Hematopoietic multipotent progenitor cell treated with erythropoietin and hydrocortisone succinate and interleukin-3 and kit ligand, for 8 days (in vitro differentiated cells): ENCODE measurements at regions not wholly inside any gene's neighbourhood (a gene's known extent, or its start where the extent isn't known, plus 50 kb on each side); places are given as distances from the start of the nearest gene placed in this dataset.

Experiments used
- DNase-seq: peaks from one replicate; pipeline ENCODE4 v3.0.0-alpha.2; 2015

- DNase-seq = no peak
These were observed 485.5 kb upstream of the ID2 start for GRCh38 chr2:8196316-8196715.

DNA sequence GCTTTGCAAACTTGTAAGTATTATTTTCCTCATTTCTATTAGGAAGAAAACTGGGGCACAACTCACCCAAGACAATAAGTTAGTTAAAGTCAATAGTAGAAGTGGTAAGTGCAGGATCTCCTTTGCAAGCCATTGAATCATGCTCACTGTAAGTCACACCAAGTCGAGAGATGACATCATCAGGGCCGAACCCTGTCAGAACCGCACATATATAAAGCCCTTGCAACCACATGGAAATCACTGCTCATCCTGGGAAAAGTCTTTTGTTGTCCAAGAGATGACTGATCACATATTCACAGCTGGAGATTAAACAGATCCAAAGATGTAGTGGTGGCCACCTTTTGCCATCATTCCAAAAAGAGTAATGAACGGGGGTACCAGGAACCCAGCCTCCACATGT, 484.8 kb upstream of the ID2 start:
- DNase-seq = no peak

DNA sequence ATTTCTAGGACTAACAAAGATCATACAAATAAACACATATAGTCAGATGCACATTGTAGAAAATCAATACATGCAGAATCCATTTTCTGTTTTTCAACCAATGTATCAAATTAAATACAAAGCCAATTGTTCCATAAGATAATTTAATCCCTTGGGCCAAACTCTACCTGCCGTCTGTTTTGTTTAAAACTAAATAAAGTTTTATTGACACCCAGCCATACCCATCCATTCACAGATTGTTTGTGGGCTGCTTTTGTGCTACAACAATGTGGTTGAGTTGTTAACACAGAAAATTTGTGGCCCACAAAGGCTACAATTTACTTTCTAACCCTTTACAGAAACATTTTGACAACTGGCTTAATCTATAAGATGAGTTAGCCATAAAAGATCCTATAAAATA, 484.0 kb upstream of the ID2 start:
- DNase-seq = no peak

- no peak for DNase-seq
These were observed 483.0 kb upstream of the ID2 start for GRCh38 chr2:8198766-8199382.

- DNase-seq = no peak
These were observed 479.7 kb upstream of the ID2 start for GRCh38 chr2:8202132-8202531.

GRCh38 chr2:8203364-8203763, 478.5 kb upstream of the ID2 start:
- peak; percentile 54 for DNase-seq

- no peak for DNase-seq
These were observed 477.1 kb upstream of the ID2 start for GRCh38 chr2:8204711-8205110.

- DNase-seq = no peak
These were observed 472.4 kb upstream of the ID2 start for GRCh38 chr2:8209494-8209893.

- DNase-seq = no peak
These were observed 470.5 kb upstream of the ID2 start for GRCh38 chr2:8211384-8211783.

DNA sequence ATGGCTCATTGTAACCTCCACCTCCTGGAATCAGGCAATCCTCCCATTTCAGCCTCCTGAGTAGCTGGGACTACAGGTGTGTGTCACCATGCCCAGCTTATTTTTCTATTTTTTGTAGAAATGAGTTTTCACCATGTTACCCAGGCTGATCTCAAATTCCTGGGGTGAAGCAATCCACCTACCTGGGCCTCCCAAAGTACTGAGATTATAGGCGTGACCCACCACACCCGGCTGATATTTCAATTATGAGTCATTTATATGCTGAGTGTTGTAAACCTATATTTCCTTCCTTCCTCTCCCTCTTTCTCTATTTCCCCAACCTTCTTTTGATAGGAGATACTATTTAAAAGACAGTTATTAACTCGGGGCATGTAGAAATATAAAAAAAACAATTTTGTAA, 469.6 kb upstream of the ID2 start:
- no peak for DNase-seq

GRCh38 chr2:8214036-8214615, 467.7 kb upstream of the ID2 start:
- no peak for DNase-seq

DNA sequence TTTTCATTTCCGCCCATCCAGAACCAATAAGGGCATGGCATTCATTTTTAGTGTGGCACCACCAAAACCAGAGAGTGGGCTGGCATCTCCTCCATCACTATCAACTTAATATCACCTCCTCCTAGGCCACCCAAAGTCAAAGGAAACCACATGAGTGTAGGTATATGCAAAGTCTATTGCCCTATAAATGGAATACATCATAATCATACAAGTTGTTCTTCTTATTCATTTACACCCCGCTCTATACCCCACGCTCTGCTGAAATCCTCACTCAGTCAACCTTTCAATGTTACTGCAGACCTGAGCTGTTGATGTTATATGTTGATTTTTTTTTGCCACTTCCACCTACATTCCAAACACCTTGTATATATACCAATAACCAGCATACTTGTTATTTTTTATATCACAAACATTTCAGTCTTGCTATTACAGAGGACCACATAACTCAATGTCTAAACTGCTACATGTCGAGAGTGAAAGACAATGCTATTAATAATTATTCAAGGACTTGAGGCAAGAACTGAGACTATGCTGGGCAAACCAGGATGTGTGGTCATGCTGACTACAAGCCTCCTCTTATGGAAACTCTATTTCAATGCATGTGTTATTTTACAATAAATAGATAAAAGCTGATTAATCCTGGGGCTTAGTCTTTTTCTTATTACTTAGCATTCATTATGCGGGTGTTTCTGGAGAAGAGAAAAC, 466.5 kb upstream of the ID2 start:
- DNase-seq = no peak

DNA sequence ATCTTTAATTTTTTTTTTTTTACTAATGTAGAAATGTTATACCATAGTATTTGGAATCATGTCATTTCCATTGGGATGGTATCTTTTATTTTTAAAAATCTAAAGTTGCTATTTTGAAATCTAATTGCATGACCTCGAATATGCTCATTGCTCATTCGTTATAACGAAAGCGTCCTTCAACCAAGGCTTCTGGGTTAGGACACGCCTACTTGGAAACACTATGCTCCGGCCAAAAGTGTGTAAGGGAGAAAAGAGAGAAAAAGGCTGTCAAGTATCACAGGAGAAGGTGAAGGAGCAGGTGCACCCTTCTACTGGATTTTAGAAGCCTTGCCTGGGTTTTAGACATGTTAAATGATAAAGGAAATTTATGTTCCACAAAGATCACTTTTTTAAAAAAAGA, 465.9 kb upstream of the ID2 start:
- no peak for DNase-seq

DNA sequence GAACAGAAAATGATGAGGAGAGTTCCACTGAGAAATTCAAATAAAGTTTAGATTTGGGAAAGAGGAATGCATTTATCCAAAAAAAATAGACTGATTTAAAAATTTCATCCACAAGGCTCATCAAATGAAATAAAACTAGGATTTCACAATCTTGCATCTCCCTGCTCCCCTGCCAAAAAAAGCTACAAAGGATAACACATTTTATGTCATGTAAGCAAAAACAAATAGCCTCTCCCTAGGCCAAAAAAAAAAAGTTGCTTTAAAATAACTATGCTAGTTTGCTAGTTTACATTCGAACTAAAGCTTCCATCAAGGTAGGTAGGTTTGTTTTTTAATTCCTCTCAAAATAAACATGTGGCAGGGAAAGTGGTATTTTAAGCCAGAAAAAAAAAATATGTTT, 465.5 kb upstream of the ID2 start:
- no peak for DNase-seq

DNA sequence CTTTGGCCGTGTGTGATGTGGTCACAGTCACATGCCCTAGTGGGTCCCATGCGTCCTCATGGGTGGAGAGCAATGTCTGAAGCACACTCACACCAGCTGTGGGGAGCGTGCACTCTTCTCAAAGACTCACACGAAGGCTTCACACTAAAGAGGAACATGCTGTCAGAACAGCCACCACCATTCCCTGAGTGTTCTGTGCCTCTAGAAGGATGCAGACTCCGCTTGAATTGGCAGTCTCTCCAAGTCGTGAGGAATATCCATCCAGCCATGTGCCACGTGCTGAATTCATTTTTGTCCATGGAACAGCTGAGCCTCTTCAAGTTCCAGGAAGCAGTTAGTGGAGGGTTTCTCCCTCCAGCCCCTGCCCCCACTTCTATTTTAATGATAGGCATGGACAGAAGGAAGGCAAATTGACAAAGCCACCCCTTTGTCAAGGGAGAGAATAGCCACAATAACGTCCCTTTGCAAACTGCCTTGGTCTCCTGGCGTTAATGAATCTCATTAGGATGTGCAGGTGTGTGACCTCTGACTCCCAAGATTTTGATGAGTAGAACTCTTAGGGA, 464.3 kb upstream of the ID2 start:
- DNase-seq = no peak

DNA sequence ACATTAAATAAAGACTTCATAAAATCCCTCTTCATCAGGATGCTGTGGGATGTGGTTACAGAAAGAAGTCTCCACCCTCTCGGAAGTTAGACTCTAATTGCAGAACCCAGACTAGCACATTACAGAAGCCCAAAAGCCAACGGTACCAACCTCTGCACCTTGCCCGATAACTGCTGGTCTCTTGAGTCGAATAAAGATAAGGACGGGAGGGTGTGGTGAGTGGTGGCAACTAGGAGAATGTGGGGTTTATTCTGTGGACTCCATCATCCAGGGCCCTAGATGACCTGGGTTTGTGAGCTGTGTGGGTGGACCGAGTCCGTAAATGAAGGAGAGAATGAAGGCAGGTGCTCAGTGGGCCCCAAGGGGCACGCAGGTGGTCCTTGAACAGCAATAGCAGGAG, 462.8 kb upstream of the ID2 start:
- peak; percentile 84 for DNase-seq

- no peak for DNase-seq
These were observed 462.1 kb upstream of the ID2 start for GRCh38 chr2:8219631-8220355.

DNA sequence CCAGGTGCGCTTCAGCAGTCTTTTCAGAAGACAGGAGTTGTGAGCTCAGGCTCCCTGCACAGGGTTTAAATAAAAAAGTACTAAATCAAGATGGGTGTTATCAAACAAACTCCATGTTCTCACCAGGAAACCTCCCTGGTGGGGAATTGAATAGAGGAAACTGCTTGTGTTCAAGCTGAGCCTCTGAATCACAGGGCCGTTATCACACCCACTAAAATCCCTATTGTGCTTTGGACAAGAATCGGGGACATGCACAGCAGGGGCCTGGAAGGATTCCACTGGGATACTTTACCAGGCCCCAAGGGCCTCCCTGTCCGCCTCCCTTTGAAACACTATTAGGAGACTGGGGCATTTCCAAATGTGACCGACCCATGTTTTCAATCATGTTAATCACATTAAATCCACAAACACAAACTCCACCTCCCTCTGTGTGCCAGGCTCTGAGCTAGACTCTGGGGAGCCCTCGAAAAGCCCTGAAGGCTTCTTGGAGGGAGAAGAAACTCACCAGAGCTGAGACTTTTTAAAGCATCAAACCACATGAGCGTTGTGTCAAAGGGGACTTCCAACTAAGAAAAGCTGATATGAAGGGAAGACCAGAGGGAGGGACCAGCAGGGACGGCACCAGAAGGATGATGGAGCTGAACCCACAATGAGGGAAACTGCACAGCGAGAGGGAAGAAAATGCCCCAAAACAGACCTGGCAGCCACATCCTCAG, 458.7 kb upstream of the ID2 start:
- no peak for DNase-seq

DNA sequence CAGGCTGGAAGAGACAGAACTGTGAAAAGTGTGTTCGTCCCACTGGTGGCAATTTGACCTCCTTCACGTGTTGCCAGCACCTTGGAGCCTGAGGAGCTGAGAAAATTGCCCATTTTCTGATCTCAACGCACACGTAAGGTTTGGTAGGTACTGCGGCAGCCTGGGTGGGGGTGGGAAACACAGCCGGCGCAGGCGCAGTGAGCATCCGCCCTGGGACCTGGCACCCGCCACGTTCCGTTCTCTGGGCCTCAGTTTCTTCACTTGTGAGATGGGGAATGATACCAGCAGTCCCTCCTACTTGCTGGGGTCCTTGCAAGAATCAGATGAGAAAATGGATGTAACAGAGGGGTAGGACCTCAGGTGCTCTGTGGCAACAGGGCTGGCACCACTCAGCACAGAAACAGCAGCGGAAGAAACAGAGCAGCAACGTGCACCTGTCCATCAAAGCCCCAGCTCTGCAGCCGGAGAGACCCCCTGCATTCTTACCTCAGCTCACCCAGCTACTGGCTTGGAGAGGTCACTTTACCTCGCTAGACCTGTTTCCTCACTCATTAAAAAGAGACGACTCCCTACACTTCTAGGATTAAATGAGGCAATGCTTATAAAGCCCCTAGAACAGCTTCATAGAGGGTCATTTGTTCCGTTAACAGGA, 458.0 kb upstream of the ID2 start:
- no peak for DNase-seq

DNA sequence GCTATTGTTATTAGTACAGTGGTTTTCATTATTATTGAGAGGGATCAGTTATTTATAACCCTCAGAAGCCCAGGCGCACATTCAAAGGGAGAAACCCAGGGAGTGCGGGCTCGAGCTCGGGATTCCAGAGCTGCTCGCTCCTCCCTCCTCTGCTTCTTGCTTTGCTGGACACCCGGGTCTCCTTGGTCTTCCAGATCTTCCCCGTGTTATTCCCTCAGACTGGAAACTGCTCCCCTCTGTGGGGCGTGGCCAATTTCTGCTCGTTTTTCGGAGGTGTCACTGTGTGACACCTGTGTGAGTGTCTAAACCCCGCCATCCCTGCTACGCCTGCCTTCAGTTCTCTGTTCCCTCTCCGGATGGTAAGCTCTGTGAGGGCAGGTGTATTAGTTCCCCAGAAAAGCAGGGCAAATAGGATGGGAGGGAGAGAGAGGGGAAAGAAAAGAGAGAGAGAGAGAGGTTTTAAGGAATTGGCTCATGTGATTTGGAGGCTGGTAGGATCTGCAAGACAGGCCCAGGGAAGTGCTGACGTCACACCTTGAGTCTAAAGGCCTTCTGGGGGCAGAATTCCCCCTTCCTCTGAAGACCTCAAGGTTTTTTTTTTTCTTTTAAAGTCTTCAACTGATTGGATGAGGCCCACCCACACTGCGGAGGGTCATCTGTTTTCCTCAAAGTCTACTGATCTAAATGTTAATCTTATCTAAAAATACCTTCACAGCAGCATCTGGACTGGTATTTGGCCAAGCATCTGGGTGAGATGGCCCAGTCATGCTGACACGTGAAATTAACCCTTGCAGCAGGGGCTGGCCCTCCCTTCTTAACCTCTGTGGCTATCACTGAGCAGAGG, 457.3 kb upstream of the ID2 start:
- DNase-seq = no peak

DNA sequence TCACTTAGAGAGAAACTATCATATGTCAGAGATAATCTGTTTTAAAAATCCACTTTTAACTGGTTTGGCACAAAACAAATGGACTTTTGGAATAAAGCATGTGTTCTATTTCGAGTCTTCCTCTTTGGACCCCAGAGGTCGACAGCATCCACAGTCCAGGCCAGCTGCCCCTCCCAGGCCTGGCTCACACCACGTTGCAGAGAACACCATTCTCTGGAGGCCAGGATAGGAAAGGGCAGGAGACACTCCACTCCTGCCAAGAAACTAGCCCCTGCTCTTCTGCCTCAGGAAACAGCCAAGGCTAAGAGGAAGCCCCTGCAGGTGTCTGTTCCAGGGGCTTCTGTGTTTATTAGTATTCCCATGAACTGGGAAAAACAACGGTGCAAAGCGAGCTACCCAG, 456.6 kb upstream of the ID2 start:
- no peak for DNase-seq

DNA sequence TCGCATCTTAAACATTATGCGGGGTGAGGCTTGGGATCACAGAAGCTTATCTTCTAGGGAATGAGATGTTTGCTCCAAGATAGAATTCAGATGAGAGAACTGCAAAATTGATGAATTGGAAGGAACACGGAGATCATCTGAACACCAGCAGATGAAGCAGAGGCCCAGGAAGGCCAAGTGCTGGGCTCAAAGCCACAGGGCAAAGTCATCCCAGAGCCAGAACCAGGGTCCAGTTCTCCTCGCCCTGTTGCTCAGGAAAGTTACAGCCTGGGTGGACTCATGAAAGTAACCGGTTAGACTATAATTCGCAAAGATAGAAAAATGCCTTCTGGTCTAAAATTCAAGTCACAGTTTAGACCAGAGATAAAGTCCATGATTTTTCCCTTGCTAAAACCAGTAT, 456.1 kb upstream of the ID2 start:
- no peak for DNase-seq
